DMS 273 (cell line): ENCODE measurements at regions not wholly inside any gene's neighbourhood (a gene's known extent, or its start where the extent isn't known, plus 50 kb on each side); places are given as distances from the start of the nearest gene placed in this dataset.
A peak's percentile ranks its signal among the peaks of the same experiment; 100 is the strongest.

ENCODE experiments used
- DNase-seq: peaks from one replicate; lab custom pipeline; 2025; ENCODE audit not compliant: unreplicated experiment; lab: John Stamatoyannopoulos, UW

DNA sequence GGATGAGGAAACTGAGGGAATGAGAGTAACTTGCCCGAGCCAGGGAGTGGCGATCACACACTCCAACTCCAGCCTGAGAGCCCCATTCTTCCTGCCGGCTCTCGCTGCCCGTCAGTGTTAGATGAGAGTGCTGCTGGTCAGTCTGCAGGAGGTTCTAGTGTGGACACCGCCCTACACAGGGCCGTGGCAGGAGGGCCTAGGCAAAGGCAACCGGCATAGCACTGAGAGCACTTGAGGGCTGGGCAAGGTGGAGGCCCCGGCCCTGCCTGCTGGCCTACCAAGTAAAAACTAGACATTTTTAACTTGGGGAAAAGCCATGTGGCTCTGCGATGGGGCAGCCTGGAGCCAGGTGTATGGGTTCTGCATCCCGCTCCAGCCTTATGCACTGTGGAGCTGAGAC lies 354.8 kb downstream of the SEC14L1 start:
- no peak for DNase-seq

DNA sequence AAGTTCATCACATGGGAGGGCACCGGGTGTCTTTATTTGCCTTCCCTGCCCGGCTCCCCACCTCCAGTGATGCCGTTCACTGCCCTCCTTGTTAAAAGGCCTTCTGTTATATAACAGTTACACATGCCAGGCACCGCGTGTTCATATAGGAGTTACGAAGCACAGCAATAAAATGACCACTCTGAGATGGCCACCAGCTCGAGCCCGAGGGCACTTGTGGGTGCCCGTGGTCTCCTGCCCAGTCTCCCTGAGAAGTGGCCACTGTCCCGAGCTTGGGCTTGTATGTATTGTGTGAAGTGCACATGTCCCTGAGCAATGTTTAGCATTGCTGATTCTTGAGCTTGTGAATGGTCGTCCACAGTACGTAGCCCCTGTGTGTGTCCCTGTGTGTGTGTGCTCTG lies 355.6 kb downstream of the SEC14L1 start:
- no peak for DNase-seq

GRCh38 chr17:77496831-77497577 lies 356.2 kb downstream of the SEC14L1 start:
- DNase-seq = no peak

GRCh38 chr17:77497578-77497934 lies 356.8 kb downstream of the SEC14L1 start:
- DNase-seq = no peak

DNA sequence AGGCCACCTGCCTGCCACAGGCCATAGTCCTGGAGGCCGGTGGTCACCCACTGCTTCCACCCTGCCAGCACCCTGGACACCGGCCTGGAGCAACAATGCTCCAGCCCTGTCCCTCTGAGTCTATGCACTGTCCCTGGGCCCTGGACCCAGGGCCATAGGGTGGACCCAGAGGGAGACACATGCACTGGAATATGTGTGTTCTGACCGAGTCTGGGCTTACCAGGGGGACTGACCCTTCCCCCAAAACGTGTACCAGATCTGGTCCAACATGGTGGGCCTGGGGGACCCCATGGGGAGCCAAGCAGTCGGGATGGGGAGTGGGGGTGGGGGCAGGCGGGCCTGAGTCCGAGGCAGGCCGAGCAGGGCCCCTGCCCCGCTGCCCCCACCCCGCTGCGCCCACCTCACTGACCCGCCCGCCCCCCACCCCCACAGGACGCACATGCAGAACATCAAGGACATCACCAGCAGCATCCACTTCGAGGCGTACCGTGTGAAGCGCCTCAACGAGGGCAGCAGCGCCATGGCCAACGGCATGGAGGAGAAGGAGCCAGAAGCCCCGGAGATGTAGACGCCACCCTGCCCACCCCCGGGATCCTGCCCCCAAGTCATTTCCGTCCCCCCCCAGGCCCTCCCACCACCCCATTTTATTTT lies 357.4 kb downstream of the SEC14L1 start:
- DNase-seq = no peak

- no peak for DNase-seq
Observed at GRCh38 chr17:77498791-77499698, 358.3 kb downstream of the SEC14L1 start.

GRCh38 chr17:77499699-77500435 lies 359.1 kb downstream of the SEC14L1 start:
- DNase-seq = no peak

- peak; percentile 61 for DNase-seq
Observed at GRCh38 chr17:77501101-77501566, 360.4 kb downstream of the SEC14L1 start.

- DNase-seq = no peak
Observed at GRCh38 chr17:77501751-77502625, 361.2 kb downstream of the SEC14L1 start.

- DNase-seq = no peak
Observed at GRCh38 chr17:77502626-77503292, 362.0 kb downstream of the SEC14L1 start.

- no peak for DNase-seq
Observed at GRCh38 chr17:77503293-77503655, 362.5 kb downstream of the SEC14L1 start.

- DNase-seq = no peak
Observed at GRCh38 chr17:77503916-77504651, 363.3 kb downstream of the SEC14L1 start.

DNA sequence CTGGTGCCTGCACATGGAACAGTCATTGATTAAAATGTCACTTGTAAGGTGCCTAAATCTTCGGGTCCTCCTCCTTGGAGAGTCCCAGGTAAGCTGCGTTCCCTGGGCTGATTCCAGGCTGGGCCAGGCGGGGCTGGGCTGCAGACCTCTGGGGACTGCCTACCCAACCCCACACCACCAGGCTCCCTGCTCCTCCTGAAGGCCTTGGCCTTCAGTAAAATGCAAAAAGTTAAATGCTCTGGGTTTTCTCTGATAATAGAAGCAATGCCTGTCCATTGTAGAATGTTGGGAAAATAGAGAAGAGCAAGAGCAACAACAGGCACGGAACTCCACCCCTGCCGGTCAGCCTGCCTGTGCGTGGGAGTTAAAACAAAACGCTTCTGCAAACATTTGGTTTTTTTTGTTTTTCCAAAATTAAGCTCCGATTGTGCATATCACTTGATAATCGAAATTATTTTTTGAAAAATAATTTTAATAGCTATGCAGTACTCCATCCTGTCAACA lies 363.9 kb downstream of the SEC14L1 start:
- DNase-seq = no peak

DNA sequence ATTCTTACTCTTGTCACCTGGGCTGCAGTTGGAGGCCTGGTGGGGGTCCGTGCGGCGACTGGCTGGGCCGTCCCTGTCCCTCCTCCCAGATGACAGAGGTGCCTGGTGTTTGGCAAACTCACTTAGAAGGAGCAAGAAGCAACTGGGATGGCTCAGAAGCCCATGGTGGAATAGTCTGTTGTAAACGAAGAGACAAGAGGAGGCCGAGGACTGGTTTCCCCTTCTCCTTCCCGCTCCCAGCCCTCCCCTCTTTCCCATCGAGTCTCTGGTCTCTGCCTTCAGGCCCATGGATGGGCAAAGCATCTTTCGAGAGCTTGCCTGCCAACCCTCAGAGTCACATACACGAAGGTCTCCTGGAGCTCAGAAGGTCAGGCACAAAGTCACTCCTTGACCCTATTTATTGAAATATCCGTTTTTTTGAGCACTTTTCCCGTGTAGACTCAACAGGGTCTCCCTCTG lies 364.4 kb downstream of the SEC14L1 start:
- DNase-seq = no peak

DNA sequence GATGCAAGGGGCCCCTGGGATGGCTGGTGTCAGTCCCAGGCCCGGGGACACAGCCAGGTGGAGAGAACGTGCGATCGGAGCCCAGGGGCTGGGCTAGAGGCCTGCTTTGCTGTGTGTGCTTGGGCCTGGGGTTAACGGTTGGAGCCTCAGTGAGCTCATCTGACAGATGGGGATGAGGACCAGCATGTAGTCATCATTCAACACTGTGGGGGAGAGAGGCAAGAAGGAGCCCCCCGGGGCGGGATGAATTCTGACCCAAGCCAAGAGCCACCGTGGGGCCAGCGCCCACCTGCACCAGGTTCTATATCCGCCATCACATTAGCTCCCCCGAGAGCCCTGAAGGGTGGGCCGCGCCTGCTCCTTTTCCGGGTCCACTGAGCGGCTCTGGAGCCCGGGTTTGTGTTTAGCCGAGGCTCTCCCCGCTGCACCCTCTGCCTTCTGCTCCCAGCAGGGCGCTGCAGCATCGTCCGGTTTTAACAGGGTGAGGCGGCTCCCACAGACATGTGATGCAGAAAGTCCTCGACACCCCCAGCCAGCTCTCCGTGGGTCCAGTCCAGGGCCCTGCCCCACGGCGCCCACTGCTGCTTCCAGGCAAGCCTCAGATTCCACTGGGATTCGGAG lies 365.7 kb downstream of the SEC14L1 start:
- DNase-seq = no peak

GRCh38 chr17:77507111-77507885 lies 366.5 kb downstream of the SEC14L1 start:
- peak; percentile 69 for DNase-seq

DNA sequence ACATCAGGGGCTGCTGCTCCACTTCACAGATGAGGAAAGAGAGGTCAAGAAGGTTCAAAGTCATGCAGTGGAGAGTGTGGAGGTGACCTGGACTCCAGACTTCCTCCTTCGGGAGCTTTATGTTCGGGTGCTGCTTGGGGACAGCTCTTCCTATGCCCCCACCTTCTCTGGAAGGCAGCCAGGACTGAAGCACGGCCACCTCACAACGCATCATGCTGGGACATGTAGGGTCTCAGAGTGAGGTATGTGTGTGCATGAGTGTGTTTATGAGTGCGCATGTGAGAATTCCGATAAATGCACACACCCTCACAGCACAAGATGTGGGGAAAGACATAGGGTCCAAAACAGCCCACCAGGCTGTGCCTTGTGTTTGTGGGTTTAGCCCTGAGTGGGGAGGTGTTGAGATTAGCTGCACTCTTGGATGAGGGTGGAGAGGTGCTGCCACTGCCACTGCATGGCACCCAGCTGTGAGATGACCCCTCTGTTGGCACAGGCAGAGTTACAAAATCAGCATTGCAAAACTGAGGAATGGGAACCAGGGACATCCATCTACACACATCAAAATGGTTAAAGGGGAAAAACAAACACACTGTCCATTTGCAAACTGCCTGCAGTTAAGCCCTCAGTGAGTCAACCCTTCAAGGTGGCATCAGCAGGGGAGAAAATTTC lies 367.4 kb downstream of the SEC14L1 start:
- DNase-seq = no peak
